GM19438 (cell line): ENCODE measurements at regions not wholly inside any gene's neighbourhood (a gene's known extent, or its start where the extent isn't known, plus 50 kb on each side); places are given as distances from the start of the nearest gene placed in this dataset.

ENCODE experiments used
- ATAC-seq: cut with Tn5 transposase; IDR thresholded peaks from one replicate; pipeline ENCODE4 v1.9.1; 2021; ENCODE audit warnings: low read depth; ENCODE audit not compliant: unreplicated experiment

DNA sequence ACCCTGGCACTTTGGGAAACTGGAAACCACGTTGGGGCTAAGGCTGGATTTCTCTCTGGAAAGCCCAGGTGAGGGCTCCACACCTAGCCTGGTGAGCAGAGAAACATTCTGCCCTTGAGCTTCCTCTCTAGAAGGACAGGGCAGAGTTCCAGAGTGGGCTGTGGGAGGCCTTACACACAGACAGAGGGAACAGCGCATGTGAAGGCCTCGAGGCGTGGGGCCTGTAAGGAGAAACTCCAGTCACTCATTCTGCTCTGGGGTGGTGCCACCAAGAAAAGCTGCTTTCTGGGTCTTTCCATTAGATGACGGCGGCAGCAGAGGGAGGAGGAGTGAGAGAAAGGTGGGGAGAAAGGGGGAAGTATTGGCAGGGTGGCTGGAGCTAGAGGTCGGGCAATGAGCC, 183.1 kb downstream of the CHST1 start:
- no peak for ATAC-seq

GRCh38 chr11:45481026-45481425, 184.4 kb downstream of the CHST1 start:
- ATAC-seq = no peak

GRCh38 chr11:45477588-45477987, 187.8 kb downstream of the CHST1 start:
- ATAC-seq = no peak

DNA sequence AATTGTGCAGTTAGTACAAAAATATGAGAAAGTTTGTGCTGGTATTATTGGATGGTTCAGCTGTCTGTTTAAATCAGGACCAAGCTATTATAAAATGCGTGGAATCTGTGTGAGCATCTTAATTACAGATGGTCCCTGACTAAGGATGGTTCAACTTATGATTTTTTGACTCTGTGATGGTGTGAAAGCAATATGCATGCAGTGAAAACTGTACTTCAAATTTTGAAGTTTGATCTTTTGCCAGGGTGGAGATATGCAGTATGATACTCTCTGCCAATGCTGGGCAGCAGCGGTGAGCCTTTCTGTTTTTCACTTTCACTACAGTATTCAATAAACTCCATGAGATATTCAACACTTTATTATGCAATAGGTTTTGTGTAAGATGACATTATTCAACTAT, 189.3 kb downstream of the CHST1 start:
- no peak for ATAC-seq

DNA sequence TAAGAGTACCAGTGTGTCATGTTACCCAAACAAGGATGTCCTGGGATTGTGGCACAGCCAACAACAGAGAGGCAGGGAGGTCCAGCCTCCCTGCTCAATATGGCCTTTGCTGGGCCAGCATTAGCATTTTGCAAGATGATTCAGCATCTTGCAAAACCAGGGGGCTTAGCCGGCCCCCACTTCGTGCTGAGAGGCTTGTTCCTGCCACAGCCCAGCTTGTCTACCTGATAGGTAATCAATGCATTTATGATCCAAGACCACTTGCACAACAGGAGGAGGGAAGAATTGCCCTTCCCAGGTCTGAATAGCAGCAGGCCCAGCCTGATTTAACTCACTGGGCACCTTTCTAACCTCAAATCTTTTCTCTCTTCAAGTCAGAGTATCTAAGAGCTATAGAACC, 189.0 kb upstream of the SYT13 start:
- ATAC-seq = no peak

- ATAC-seq = no peak
These were observed 187.3 kb upstream of the SYT13 start for GRCh38 chr11:45473341-45473895.

DNA sequence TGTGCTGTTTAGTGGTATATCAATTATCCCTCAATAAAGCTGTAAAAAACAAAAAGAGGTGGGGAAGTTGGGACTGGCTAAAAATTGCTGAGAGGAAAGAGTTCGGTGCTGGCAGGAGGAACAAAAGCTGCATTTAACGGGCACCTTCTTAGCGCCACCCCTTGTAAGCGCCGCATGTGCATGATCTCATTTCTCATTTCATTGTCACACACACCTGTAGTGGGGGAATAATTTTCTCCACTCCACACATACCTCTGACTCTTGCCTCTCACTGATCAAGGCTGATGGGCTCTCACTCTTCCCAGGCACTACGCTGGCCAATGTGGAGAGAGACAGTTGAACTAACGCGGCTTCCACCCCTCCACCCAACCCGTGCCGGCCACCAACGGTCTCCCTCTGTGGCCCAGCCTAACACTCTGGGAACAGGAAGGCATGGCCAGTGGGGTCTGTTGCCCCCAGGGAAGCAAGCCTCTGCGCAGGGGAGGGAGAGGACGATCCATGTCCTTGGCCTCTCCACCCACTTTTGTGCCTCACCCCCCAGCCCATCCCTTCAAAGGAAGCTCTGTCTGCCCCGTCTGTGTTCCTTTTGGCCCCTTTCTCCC, 186.7 kb upstream of the SYT13 start:
- no peak for ATAC-seq

GRCh38 chr11:45471266-45471665, 185.1 kb upstream of the SYT13 start:
- no peak for ATAC-seq

DNA sequence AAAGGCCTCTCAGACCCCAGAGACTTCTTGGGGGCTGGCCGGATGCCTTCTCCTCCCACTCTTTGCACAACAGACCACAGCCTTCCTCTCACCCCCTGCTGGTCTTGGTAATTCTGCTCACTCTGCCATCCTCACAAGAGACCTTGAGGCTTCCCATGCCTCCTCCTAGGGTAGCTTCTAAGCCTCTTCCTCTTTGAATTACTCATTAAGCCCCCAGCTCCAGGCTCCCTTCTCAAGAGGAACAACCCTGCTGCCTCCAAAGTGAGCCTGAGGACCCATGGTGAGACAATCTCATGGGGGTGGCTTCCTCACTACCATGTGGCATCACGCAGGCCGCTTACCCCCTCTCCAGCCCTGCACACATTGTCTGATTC, 184.6 kb upstream of the SYT13 start:
- no peak for ATAC-seq

DNA sequence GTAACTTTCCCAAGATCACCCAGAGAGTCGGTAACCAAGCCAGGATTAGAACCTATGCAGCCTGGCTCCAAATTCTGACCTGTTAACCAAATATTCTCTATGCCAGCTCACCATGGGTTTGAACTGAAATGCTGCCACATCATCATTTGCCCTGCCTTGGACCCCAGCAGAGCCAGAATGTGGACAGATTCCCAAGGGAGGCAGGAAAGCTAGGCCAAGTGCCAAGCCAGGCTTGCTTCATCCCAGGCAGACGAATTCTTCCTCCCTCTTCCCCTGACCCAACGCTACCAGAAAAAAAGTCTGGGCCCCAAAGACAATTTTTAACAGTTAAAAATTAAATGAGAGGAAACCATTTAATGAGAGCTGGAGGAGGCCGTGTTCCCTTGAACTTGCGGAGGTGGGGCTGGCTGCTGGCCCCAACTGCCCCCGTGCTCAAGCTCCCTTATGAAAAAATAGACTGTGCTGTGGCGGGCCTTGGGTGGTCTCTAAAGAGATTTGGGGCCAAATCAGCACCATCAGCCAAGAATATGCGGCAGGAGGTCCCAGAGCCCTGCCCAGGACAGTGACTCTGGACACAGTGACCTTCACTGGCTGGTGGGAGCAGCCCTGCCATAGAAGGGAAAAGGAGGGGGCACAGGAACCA, 184.1 kb upstream of the SYT13 start:
- no peak for ATAC-seq

GRCh38 chr11:45468267-45468856, 182.2 kb upstream of the SYT13 start:
- no peak for ATAC-seq

GRCh38 chr11:45463541-45463940, 177.4 kb upstream of the SYT13 start:
- ATAC-seq = no peak

DNA sequence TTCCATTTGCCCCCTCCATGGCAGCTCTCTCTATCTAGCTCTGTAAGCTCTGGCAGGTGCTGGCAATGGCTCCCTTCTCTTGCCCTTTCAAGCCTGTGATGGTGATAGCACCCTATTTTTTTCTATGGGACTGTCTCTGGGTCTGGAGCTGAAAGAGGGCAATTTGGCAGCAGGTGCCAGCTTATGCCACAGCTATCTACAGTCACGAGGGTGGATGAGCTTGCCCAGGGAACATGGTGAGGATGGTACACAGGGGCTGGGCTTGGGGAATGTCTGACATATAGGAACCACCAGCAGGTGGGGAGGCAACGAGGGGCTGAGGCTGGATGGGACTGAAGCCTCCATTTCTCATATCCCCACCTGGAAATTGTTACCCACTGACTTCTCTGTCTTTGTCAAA, 175.4 kb upstream of the SYT13 start:
- ATAC-seq = no peak

- ATAC-seq = no peak
These were observed 173.3 kb upstream of the SYT13 start for GRCh38 chr11:45459491-45459890.

GRCh38 chr11:45458269-45458668, 172.1 kb upstream of the SYT13 start:
- no peak for ATAC-seq

DNA sequence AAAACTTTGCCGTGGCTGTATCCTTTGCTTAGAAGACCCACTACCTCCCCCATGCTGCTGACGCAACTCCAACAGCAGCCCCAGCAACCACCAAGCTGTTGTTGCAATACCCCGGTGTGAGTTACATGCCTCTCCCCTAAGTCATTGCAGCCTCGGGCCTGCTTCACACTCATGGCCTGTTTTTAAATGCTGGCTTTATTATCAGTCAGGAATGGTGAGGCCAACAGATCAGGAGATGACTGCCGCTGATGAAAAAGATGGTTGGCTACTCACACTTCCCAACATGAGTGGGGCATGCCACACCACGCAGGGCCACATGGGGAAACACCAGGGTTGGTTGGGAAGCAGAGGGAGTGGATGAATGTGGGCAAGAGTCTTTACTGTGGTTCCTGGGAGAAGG, 171.5 kb upstream of the SYT13 start:
- no peak for ATAC-seq

- no peak for ATAC-seq
These were observed 170.5 kb upstream of the SYT13 start for GRCh38 chr11:45456686-45457085.

- no peak for ATAC-seq
These were observed 169.4 kb upstream of the SYT13 start for GRCh38 chr11:45455536-45455935.

GRCh38 chr11:45454917-45455401, 168.8 kb upstream of the SYT13 start:
- no peak for ATAC-seq

DNA sequence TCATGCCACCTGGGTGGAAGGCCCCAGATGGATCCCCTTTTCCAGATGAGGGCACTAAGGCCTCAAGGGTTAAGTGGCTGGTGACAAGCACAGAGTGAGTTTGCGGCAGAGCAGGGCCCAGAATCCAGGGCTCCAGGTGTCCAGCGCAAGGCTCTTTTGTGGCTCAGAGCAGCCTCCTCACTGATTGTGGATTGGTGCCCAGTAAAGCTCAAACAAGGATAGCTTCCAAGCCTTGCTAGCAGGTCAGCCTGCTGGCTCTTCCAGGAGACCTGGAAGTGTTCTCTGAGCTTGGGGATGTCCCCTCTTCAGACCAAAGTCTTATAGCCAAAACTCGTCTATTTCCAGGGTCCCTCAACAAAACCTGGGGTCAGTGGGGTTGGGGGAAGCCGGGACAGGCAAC, 167.6 kb upstream of the SYT13 start:
- ATAC-seq = no peak

DNA sequence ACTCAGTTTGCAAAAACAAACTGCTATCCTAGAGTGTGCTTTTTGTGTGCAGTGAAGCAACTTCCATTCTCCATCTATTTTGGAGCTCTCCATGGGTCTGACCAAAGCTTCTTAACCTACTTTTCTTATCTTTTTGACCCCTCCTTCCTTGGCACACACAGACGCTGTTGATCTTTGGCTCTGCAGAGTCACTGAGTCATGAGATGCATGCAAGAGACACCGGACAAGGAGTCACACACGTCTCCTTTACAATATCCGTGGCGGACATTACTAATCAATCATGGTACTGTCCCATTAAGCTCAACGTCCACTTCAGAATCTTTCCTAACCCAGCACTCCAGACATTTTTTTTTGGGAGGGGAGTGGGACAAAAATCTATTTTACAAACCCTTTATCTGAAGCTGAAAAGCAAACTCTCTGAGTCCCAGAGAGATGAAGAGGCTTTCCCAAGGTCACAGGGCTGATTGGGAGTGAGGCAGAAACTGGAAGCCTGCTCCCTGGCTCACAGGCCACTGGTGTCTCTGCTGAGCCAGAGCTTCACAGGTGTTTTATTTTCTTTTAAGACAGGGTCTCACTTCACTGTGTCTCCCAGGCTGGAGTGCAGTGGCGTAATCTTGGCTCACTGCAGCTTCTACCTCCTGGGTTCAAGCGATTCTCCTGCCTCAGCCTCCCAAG, 165.8 kb upstream of the SYT13 start:
- no peak for ATAC-seq
